ENCODE measurements at regions not wholly inside any gene's neighbourhood (a gene's known extent, or its start where the extent isn't known, plus 50 kb on each side); places are given as distances from the start of the nearest gene placed in this dataset.

GRCh38 chr10:57472823-57473619 lies 794.7 kb downstream of the IPMK start:
- Mint-ChIP-seq H3K9me3 (ENCODE audit: insufficient read depth) (no peaks in the 10 kb centered on the region), H3K27me3 (no peaks in the 10 kb centered on the region), H3K4me3 (no peak overlapping the region), H3K4me1 (no peaks in the 10 kb centered on the region), H3K27ac (no peak overlapping the region)
- no peaks in the 10 kb centered on the region for H3K79me2 ChIP-seq (ENCODE audit: control insufficient read depth, insufficient read depth, low read length)
- ChIA-PET CTCF (no interaction called here), POLR2A (no interaction called here)
- intact Hi-C loops (cut with micrococcal nuclease), result no loop called here
- H3K4me1 ChIP-seq (ENCODE audit: control insufficient read depth in 2 of 2, insufficient read depth in 2 of 2, low read length in 2 of 2), result no peaks in the 10 kb centered on the region
- H3K9ac ChIP-seq (ENCODE audit: low read length), result no peak overlapping the region
- no peak overlapping the region for H3K4me2 ChIP-seq (replicated peaks; ENCODE audit: low read depth, low read length, poor library complexity, severe bottlenecking)
- TF ChIP-seq CTCF (IDR thresholded peaks at IDR 0.05), result no peak
- TF ChIP-seq EZH2 (IDR thresholded peaks at IDR 0.05; ENCODE audit: borderline replicate concordance, insufficient read depth, low read depth, low read length, poor library complexity, severe bottlenecking), result no peak
- DNase-seq, result no peak
- no peaks in the 10 kb centered on the region for H3K36me3 ChIP-seq (replicated peaks in 1 of 2; ENCODE audit: control extremely low read depth in 1 of 2, control insufficient read depth in 1 of 2, extremely low read depth in 1 of 2, insufficient read depth in 2 of 2, low read length in 1 of 2)
- H4K20me1 ChIP-seq (ENCODE audit: control insufficient read depth, insufficient read depth, low read length, poor library complexity, severe bottlenecking), result no peaks in the 10 kb centered on the region
- ATAC-seq (ENCODE audit: low read depth), result no peak
- H3K4me3 ChIP-seq (ENCODE audit: control extremely low read depth in 1 of 5, extremely low read depth in 1 of 5, insufficient read depth in 1 of 5, low read depth in 2 of 5, low read length in 4 of 5), result no peak overlapping the region
- no peak overlapping the region for H3K27ac ChIP-seq (ENCODE audit: low read length in 2 of 2)
- no CpG with 5 or more reads among the region's 2 CpGs for WGBS (ENCODE audit: insufficient coverage)
- no peaks in the 10 kb centered on the region for H3K9me3 ChIP-seq (ENCODE audit: control extremely low read depth in 1 of 3, control insufficient read depth in 2 of 3, insufficient read depth in 1 of 3, low read length in 2 of 3)
- H2AFZ ChIP-seq (ENCODE audit: insufficient read depth, low read depth, low read length, poor library complexity, severe bottlenecking), result no peak overlapping the region
- H3K27me3 ChIP-seq (replicated peaks in 1 of 4; ENCODE audit: control extremely low read depth in 1 of 4, control insufficient read depth in 3 of 4, insufficient read depth in 4 of 4, low read length in 3 of 4), result no peaks in the 10 kb centered on the region

GRCh38 chr10:57468894-57469432 lies 798.7 kb downstream of the IPMK start:
- H3K9me3 Mint-ChIP-seq (ENCODE audit: insufficient read depth), result no peaks in the 10 kb centered on the region
- H3K4me3 Mint-ChIP-seq, result no peak overlapping the region
- Histone ChIP-seq H3K4me3 (ENCODE audit: control extremely low read depth in 1 of 5, extremely low read depth in 1 of 5, insufficient read depth in 1 of 5, low read depth in 2 of 5, low read length in 4 of 5) (no peak overlapping the region), H2AFZ (ENCODE audit: insufficient read depth, low read depth, low read length, poor library complexity, severe bottlenecking) (no peak overlapping the region), H3K36me3 (replicated peaks in 1 of 2; ENCODE audit: control extremely low read depth in 1 of 2, control insufficient read depth in 1 of 2, extremely low read depth in 1 of 2, insufficient read depth in 2 of 2, low read length in 1 of 2) (no peaks in the 10 kb centered on the region), H3K27me3 (replicated peaks in 1 of 4; ENCODE audit: control extremely low read depth in 1 of 4, control insufficient read depth in 3 of 4, insufficient read depth in 4 of 4, low read length in 3 of 4) (no peaks in the 10 kb centered on the region), H3K9me3 (ENCODE audit: control extremely low read depth in 1 of 3, control insufficient read depth in 2 of 3, insufficient read depth in 1 of 3, low read length in 2 of 3) (no peaks in the 10 kb centered on the region), H3K9ac (ENCODE audit: low read length) (no peak overlapping the region), H3K79me2 (ENCODE audit: control insufficient read depth, insufficient read depth, low read length) (no peaks in the 10 kb centered on the region), H3K4me1 (ENCODE audit: control insufficient read depth in 2 of 2, insufficient read depth in 2 of 2, low read length in 2 of 2) (no peaks in the 10 kb centered on the region), H4K20me1 (ENCODE audit: control insufficient read depth, insufficient read depth, low read length, poor library complexity, severe bottlenecking) (no peaks in the 10 kb centered on the region), H3K4me2 (replicated peaks; ENCODE audit: low read depth, low read length, poor library complexity, severe bottlenecking) (no peak overlapping the region), H3K27ac (ENCODE audit: low read length in 2 of 2) (no peak overlapping the region)
- no peaks in the 10 kb centered on the region for H3K4me1 Mint-ChIP-seq
- H3K27ac Mint-ChIP-seq, result no peak overlapping the region
- ATAC-seq (ENCODE audit: low read depth) (no peak), DNase-seq (no peak)
- ChIA-PET CTCF (no interaction called here), POLR2A (no interaction called here)
- intact Hi-C loops (cut with micrococcal nuclease), result no loop called here
- no peaks in the 10 kb centered on the region for H3K27me3 Mint-ChIP-seq
- 40% methylated on average over 1 of the region's 4 CpGs for WGBS (ENCODE audit: insufficient coverage)
- TF ChIP-seq EZH2 (IDR thresholded peaks at IDR 0.05; ENCODE audit: borderline replicate concordance, insufficient read depth, low read depth, low read length, poor library complexity, severe bottlenecking) (no peak), CTCF (IDR thresholded peaks at IDR 0.05) (no peak)
